Left lung (tissue), 4 donors: ENCODE measurements at regions not wholly inside any gene's neighbourhood (a gene's known extent, or its start where the extent isn't known, plus 50 kb on each side); places are given as distances from the start of the nearest gene placed in this dataset.
"Not testable (repeated sequence)": the region's sequence is repeated elsewhere in the genome, so short reads cannot be mapped to it uniquely, and the experiment has no call there.

Experiments used
- ATAC-seq: fragments of 200-7000 bp; cut with Tn5 transposase; one replicate; pipeline ENCODE4 v1.9.1; 2020; ENCODE audit warnings: moderate library complexity
- DNase-seq, 4 donors: peaks; one replicate each; pipeline ENCODE4 v3.0.0-alpha.2; 2013 to 2020
- H3K27ac ChIP-seq, 2 donors: fragments of 200-600 bp; sonication (generic) in 1 of 2; one replicate each; pipeline versions ENCODE4 v1.5.0 to v1.8.0; 2020 to 2021
- H3K27me3 ChIP-seq, 2 donors: fragments of 200-600 bp; sonication (generic) in 1 of 2; one replicate each; pipeline versions ENCODE4 v1.5.0 to v1.8.0; 2020 to 2021
- H3K36me3 ChIP-seq, 2 donors: fragments of 200-600 bp; sonication (generic) in 1 of 2; one replicate each; pipeline versions ENCODE4 v1.5.0 to v1.8.0; 2020 to 2021
- H3K4me1 ChIP-seq, 2 donors: fragments of 200-600 bp; one replicate each; pipeline ENCODE4 v1.8.0; 2021
- H3K4me3 ChIP-seq, 2 donors: fragments of 200-600 bp; sonication (generic) in 1 of 2; one replicate each; pipeline versions ENCODE4 v1.5.0 to v1.8.0; 2020 to 2021; ENCODE audit warnings: mild to moderate bottlenecking in 1 of 2
- H3K9me3 ChIP-seq, 2 donors: fragments of 200-600 bp; sonication (generic) in 1 of 2; one replicate each; pipeline versions ENCODE4 v1.5.0 to v1.8.0; 2020 to 2021
- CTCF ChIP-seq, 2 donors: fragments of 200-600 bp; sonication (generic) in 1 of 2; IDR thresholded peaks; one replicate each; pipeline versions ENCODE4 v1.5.0 to v1.8.0; 2021; ENCODE audit warnings: antibody characterized with exemption in 2 of 2
- intact Hi-C, 2 donors: fragments of 100-400 bp; cut with DNase I; formaldehyde crosslinking; loops; one replicate each; pipeline versions ENCODE4 v1.11.2 to v1.14.2; 2022
- donor health status: DM: no; HTN: yes; CAD: no.
- donor health status: DM: no; HTN: no; CAD: no.

GRCh38 chr1:25171013-25171412 is 61.3 kb downstream of the SYF2 start:
- H3K27ac ChIP-seq, H3K4me3 ChIP-seq, ATAC-seq, H3K36me3 ChIP-seq, intact Hi-C loops, H3K27me3 ChIP-seq, H3K9me3 ChIP-seq, H3K4me1 ChIP-seq, DNase-seq: not testable (repeated sequence)

- H3K27me3 ChIP-seq = no peaks in the 10 kb centered on the region
- intact Hi-C loops = no loop called here
- no peaks in the 10 kb centered on the region for H3K9me3 ChIP-seq
- no peak overlapping the region for H3K27ac ChIP-seq
- H3K4me3 ChIP-seq = no peak overlapping the region
- ATAC-seq (no peak), DNase-seq (no peak)
- no peak for TF ChIP-seq CTCF (IDR thresholded peaks at IDR 0.05)
- no peaks in the 10 kb centered on the region for H3K4me1 ChIP-seq
- no peaks in the 10 kb centered on the region for H3K36me3 ChIP-seq
Measured at GRCh38 chr1:25170439-25170838, 61.9 kb downstream of the SYF2 start.

- no peak overlapping the region for H3K4me3 ChIP-seq
- no peaks in the 10 kb centered on the region for H3K4me1 ChIP-seq
- intact Hi-C loops = no loop called here
- ATAC-seq = no peak
- H3K27me3 ChIP-seq = no peaks in the 10 kb centered on the region
- H3K36me3 ChIP-seq = no peaks in the 10 kb centered on the region
- TF ChIP-seq CTCF (IDR thresholded peaks at IDR 0.05) = no peak
- no peaks in the 10 kb centered on the region for H3K9me3 ChIP-seq
- no peak for DNase-seq
- no peak overlapping the region for H3K27ac ChIP-seq
Measured at GRCh38 chr1:25169610-25170009, 62.7 kb downstream of the SYF2 start.

GRCh38 chr1:25169168-25169567 is 63.1 kb downstream of the SYF2 start:
- DNase-seq (no peak), ATAC-seq (no peak)
- H3K4me1 ChIP-seq = no peaks in the 10 kb centered on the region
- H3K27me3 ChIP-seq = no peaks in the 10 kb centered on the region
- TF ChIP-seq CTCF (IDR thresholded peaks at IDR 0.05) = no peak
- no peak overlapping the region for H3K27ac ChIP-seq
- intact Hi-C loops = no loop called here
- H3K36me3 ChIP-seq = no peaks in the 10 kb centered on the region
- H3K4me3 ChIP-seq = no peak overlapping the region
- no peaks in the 10 kb centered on the region for H3K9me3 ChIP-seq

GRCh38 chr1:25168193-25169071 is 63.9 kb downstream of the SYF2 start:
- Histone ChIP-seq H3K9me3 (no peaks in the 10 kb centered on the region), H3K27ac (no peak overlapping the region), H3K4me1 (no peaks in the 10 kb centered on the region), H3K27me3 (no peaks in the 10 kb centered on the region), H3K36me3 (no peaks in the 10 kb centered on the region), H3K4me3 (no peak overlapping the region)
- no peak for DNase-seq
- TF ChIP-seq CTCF (IDR thresholded peaks at IDR 0.05) = no peak
- no peak for ATAC-seq
- intact Hi-C loops = no loop called here
